ENCODE measurements at regions not wholly inside any gene's neighbourhood (a gene's known extent, or its start where the extent isn't known, plus 50 kb on each side); places are given as distances from the start of the nearest gene placed in this dataset.
"Not testable (repeated sequence)": the region's sequence is repeated elsewhere in the genome, so short reads cannot be mapped to it uniquely, and the experiment has no call there.

DNA sequence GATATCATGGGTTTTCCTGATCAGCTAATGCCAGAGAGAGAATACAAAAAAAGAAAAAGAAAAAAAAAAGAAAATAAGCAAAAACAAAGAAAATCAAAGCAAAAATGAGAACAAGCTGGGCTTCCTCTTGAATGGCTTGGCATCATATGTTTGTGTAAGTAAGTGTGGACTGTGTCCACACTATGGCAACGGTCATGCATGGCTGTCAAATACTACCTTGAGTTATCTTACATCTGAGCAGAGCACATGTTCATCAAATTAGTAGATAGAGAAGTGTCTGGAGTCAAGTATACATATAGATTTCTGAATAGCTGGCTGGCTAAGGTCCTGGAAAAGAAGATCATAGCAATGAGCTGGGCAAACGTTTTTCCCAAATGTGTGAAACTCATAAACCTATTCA, 470.2 kb downstream of the RPIA start:
- not testable (repeated sequence) for TF ChIP-seq EZH2 (IDR thresholded peaks at IDR 0.05; ENCODE audit: borderline replicate concordance, low read depth, low read length, poor library complexity, severe bottlenecking)
- TF ChIP-seq, protein P1, sequence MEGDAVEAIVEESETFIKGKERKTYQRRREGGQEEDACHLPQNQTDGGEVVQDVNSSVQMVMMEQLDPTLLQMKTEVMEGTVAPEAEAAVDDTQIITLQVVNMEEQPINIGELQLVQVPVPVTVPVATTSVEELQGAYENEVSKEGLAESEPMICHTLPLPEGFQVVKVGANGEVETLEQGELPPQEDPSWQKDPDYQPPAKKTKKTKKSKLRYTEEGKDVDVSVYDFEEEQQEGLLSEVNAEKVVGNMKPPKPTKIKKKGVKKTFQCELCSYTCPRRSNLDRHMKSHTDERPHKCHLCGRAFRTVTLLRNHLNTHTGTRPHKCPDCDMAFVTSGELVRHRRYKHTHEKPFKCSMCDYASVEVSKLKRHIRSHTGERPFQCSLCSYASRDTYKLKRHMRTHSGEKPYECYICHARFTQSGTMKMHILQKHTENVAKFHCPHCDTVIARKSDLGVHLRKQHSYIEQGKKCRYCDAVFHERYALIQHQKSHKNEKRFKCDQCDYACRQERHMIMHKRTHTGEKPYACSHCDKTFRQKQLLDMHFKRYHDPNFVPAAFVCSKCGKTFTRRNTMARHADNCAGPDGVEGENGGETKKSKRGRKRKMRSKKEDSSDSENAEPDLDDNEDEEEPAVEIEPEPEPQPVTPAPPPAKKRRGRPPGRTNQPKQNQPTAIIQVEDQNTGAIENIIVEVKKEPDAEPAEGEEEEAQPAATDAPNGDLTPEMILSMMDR (conservative IDR thresholded peaks at IDR 0.05; ENCODE audit: low read depth, low read length) = not testable (repeated sequence)

All from A673 (cell line).